GM19351 (cell line): ENCODE measurements at regions not wholly inside any gene's neighbourhood (a gene's known extent, or its start where the extent isn't known, plus 50 kb on each side); places are given as distances from the start of the nearest gene placed in this dataset.

Experiments used
- ATAC-seq: cut with Tn5 transposase; IDR thresholded peaks from one replicate; pipeline ENCODE4 v1.9.1; 2021; ENCODE audit warnings: mild to moderate bottlenecking, moderate library complexity; ENCODE audit not compliant: unreplicated experiment

DNA sequence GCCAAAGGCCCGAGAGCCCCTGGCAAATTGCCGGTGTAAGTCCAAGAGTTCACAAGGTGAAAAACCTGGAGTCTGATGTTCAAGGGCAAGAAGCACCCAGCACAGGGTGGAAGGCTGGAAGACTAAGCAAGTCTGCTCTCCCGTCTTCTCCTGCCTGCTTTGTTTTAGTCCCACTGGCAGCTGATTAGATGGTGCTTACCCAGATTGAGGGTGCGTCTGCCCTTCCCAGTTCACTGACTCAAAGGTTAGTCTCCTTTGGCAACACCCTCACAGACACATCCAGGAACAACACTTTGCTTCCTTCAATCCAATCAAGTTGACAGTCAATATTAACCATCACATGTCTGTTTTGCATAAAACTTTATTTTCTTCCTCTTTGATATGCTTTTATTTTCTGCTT is 157.4 kb downstream of the HS3ST1 start:
- no peak for ATAC-seq

GRCh38 chr4:11268149-11268548 is 160.5 kb downstream of the HS3ST1 start:
- no peak for ATAC-seq

- no peak for ATAC-seq
Observed at GRCh38 chr4:11264841-11265240, 163.9 kb downstream of the HS3ST1 start.

GRCh38 chr4:11264346-11264745 is 164.3 kb downstream of the HS3ST1 start:
- no peak for ATAC-seq

GRCh38 chr4:11263208-11263607 is 165.5 kb downstream of the HS3ST1 start:
- no peak for ATAC-seq

DNA sequence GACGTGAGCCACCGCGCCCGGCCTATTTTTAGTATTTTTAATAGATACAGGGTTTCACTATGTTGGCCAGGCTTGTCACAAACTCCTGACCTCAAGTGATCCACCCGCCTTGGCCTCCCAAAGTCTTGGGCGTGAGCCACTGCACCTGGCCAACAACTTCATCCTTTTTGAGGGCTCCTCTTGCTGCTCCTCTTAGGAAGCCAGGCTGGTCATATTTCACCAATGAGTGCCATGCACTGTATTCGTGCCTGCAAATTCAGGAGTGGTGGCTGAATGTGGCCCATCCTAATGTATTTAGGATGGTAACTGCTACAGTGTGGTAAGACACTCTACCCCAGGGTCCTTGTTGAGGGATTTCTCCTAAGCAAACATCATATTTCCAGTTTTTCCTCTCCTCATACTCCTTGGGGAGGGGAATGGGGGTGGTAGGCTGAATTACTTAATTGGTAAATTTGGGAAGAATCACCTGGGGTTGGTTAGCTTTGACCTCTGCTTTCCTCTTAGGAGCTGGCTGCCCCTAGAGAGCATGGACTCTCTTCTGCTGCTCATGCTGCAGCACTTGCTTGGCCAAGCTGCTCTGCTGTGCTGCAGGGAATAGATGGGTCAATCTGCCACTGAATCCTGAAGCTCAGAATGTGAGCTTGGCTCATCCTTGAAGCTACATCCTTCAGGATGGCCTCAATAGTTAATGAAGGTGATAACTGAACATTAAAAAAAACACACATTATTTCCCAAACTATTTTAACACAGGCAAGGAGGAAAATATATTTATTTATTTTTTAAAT is 167.4 kb downstream of the HS3ST1 start:
- no peak for ATAC-seq

DNA sequence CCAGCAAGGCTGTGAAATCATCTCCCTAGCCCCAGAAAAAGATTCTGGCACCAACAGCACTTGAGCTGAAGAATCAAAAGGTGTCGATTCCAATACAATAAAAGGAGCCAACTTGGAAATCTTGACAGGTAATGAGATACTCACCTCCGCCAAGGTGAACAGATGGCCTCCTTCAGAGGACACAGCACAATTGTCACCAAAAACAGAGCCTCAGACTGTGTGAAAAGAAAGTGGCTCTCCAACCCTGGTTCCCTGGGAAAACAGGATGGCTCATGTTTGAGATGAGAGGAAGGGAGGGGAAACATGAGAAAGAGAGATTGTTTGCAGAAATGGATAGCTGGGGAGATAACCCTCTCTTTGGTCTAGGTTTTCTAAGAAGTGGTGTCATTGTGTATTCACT is 168.9 kb downstream of the HS3ST1 start:
- no peak for ATAC-seq

GRCh38 chr4:11252149-11252548 is 176.5 kb downstream of the HS3ST1 start:
- ATAC-seq: no peak

DNA sequence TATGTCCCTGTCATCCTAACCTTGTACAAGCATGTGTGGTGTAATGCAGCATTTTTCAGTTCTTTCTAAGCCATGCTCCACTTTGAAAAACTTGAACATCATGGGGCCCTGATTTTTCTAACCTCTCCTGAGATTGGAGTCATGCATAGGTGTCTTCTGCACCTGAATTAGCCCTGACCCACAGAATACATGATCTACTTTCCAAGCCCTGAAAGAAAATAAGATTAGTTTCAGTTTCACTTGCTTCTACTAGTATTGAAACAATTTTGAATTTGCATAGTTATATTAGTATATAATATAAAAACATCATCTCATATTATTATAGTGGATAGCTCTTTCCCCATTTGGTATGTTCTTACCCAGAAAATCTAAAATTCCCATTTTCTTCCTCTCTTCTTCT is 178.2 kb downstream of the HS3ST1 start:
- no peak for ATAC-seq

DNA sequence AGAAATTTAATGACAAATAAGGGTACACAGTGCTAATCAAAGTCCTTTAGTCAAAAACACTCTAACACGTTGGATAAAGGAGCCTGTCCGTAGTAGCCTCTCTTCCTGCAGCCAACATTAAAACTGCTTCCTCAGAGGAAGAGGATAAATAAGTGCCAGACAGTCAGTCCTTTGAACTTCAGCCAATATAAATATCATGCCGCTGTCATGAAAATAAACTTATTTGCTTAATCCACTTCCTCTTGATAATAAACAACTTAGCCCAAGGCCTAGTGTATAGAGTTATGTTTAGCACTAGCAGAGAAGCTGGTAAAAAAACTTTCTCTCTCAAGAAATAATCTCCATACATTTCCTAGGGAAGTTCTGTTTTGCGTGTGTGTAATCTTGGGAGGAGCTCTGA is 196.7 kb downstream of the HS3ST1 start:
- ATAC-seq: no peak

DNA sequence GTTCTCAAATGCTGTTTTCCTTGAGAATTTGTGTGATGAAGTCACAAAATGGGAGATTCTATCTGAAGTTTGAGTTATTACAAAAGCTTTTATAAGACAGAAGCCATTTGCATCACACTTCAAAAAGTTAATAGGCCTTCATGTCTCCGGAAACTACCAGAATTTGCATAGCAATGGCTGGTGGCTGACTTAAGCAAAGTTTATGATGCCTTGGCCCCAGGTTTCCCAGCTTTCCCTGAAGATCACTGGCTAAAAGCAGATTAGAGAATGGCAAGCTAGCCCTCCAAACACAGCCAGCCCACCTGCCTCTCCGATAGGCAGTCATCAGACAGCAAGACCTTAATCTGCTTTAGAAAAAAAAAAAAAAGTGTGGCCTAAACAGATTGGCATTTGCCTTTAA is 197.8 kb downstream of the HS3ST1 start:
- no peak for ATAC-seq

- no peak for ATAC-seq
Observed at GRCh38 chr4:11228530-11228929, 200.2 kb downstream of the HS3ST1 start.

DNA sequence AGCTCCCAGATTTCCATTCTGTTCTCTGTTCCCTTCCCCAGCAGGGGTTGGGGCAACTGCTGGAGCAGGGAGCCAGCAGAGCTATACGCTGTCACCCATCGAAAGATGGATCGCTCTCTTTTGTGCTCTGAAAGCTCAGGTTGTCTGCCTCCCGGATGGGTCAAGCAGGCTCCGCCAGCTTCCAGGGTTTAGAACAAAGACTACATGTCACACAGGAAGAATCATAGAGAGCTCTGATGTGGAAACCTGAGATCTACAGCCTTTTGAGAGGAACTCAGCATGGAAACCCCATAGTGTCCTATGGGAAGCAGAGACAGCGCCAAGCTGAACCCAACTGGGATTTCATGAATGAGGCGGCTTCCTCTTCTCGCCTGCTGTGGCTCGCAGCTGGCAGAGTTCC is 205.4 kb downstream of the HS3ST1 start:
- ATAC-seq: no peak

GRCh38 chr4:11218692-11219091 is 210.0 kb downstream of the HS3ST1 start:
- ATAC-seq: no peak

GRCh38 chr4:11216520-11216919 is 212.2 kb downstream of the HS3ST1 start:
- ATAC-seq: no peak

DNA sequence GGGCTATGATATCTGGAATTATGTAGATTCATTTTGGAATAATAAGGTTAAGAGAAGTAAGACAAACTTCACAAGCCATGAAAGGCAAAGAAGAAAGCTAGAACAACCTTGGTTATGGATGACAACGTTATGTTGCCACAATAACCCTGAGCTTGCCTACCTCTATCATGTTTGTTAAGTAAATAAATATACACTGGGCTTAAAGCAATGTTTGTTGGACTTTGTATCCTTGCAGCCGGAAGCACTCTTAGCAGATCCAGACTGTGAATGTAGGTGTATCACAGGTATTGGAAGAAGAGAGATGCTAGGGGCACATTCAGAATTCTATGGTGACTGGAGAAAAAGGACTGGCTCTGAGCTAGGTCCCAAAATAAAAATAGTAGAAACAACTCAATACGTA is 214.4 kb downstream of the HS3ST1 start:
- ATAC-seq: no peak

- ATAC-seq: no peak
Observed at GRCh38 chr4:11209826-11210225, 218.9 kb downstream of the HS3ST1 start.

DNA sequence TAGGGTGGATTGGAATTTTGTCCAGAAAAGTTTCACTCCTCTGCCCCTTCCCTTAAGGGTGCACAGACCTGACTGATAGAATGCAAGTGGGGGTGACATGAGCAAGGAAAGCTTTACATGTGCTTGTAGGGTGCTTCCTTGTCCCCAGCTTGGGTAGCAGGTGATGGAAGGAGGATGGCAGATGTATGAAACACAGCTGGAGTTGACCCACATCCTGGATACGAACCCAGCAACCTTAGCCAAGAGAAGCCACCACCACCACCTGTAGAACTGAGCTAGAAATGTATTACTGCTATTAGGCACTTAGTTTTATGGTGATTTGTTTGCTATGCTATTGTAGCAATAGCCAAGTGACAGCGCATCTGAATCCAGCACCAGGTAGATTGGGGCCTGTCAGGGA is 227.4 kb downstream of the HS3ST1 start:
- ATAC-seq: no peak

DNA sequence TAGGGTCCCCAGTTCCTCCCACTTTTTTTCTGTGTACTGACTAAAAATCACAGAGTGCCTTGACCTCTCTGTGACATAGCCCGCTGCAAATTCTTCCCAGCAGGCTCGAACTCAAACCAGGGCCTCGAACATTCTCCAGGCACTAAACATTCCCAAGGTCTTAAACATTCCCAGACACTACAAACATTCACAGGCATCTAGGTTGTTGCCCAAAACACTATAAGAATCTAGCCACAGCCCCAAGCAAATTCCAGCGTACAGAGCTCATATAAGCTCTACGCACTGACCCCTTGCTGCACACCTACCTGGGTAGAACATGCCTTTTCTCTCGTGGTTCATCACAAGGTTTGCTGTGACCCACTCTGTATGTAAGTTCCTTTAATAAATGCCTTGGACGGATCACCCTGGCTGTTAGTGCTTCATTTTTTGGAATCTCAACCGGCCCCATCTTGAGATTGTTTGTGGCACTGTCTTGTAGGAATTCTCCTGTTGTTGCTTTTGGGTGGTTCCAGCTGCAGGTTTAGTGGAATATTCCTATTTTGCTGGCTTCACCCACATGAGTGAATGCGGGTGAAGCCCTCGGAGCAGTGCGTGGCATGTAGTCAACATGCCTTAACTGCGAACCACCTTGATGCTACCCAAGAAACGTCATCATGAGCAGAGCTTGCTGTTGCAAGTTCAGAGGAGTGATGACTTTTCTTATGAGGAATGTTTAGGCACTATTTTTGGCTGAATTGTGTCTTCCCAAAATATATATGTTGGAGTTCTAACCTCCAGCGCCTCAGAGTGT is 230.0 kb downstream of the HS3ST1 start:
- no peak for ATAC-seq

GRCh38 chr4:11197631-11198341 is 230.9 kb downstream of the HS3ST1 start:
- no peak for ATAC-seq

DNA sequence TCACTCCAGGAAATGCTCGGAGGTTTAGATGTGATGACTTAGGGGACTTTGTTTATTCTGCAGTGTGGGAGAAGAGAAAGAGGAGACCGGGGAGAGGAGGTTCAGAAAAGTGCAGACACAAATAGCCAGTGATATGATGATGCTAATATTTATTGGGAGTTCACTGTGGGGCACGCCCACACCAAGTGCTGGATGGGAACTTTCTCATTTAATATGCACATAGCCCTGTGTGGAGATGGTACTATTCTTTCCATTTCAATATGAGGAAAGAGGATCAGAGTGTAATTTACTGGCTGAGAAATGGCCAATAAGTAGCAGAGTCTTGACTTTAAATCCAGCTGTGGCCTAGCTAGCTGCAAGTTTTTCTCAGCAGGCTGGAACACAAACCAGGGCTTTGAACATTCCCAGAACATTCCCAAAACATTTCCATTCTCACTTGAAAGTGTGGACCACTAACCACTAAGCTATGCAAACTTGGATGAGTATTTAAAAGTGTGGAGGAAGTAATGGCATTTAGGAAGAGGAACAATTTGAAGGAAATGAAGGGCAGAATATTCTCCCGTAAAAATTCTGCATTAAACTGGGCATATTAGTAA is 231.7 kb downstream of the HS3ST1 start:
- ATAC-seq: no peak
